Inferior parietal cortex (tissue), 1 donor: ENCODE measurements at regions not wholly inside any gene's neighbourhood (a gene's known extent, or its start where the extent isn't known, plus 50 kb on each side); places are given as distances from the start of the nearest gene placed in this dataset.
A peak's percentile ranks its signal among the peaks of the same experiment; 100 is the strongest.
"Not testable (repeated sequence)": the region's sequence is repeated elsewhere in the genome, so short reads cannot be mapped to it uniquely, and the experiment has no call there.

Source experiments
- DNase-seq: peaks from one replicate; pipeline ENCODE4 v3.0.0-alpha.2; 2016; ENCODE audit errors: extremely low spot score

DNA sequence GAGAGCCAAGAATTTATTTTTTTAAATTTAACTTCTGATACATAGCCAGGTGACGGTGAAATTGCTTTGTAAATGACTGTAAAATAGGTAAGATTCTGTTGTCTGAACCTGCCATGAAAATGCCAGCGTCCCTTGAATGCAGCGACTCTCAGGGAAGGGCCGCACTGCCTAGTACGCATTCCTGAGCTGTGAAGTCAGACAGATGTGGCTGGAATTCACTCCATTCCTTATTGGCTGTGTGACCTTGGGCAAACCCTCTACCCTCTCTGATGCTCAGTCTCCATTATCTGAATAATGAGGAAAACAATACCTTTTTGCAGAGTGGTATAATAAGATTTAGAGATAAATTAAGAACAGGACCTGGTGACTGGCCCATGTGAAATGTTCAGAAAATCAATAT is 167.1 kb upstream of the DAB1 start:
- DNase-seq, result no peak

DNA sequence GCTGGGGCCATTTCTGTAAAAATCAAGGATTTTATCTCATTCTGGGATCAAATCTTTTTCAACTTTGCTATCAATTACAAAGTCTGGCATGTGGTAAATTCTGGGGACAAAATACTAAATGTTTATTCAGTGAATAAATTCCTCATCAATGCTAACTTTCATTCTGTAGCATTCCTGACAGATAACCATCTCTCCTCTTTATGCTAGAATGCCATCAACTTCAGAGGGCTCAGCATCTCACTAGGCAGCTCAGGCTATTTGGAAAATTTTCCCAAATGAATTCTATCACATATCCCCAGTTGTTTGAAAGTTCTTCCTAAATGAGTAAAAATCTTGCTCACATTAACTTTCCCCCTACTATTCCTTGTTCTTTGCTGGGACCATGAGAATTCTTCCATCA is 163.0 kb upstream of the DAB1 start:
- no peak for DNase-seq

DNA sequence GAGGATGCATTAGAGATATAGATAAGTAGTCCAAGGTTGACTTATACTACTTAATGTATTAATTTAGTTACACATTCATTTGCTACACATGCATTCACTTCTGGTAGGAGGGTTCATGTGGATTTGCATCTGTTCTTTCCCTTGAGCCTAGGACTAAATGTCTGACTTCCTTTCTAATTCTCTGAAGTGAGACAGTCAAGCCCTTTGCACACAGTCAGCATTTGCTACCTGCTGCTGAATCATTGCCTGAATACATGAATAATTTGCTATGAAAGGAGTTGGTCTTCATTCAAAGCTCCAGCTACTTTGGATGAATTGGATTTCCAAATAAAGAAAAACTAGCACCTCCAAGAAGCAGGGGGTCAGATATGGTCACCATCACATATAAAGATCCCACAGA is 154.8 kb upstream of the DAB1 start:
- no peak for DNase-seq

DNA sequence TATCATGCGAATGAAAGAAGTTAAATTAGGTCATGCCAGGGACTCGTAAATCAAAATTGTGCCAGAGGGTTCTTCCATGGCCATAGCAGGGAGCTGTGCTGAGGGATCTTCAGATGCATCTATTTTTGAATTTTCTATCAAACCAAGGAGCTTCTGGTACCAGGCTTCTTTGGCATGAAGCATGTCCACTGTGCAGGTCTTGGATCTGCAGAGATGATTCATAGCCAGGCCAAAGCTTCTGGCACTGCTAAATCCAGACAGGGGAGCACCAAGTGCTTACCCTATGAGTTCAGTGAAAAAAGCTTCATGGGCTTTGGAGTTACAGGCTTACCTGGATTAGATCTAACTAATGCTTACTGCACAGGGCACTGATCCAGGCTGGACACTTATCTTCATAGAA is 154.2 kb upstream of the DAB1 start:
- no peak for DNase-seq

DNA sequence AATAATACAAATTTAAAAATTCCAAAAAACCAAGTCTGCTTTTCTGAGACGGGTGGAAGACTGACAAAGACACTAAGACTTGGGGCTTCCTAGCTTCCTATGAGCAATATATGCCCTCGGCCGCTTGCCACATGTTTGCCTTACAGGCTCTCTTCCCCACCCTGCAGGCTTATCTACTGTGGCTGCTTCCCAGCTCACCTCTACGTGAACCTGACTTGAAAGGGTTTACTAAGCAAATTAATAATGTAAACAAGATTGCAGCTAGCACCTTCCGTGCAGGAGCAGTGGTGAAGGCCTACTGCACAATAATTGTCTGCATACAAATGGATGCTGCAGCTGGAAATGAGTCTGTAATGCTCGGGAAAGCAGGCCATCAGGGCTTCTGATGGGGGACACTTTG is 152.9 kb upstream of the DAB1 start:
- no peak for DNase-seq

DNA sequence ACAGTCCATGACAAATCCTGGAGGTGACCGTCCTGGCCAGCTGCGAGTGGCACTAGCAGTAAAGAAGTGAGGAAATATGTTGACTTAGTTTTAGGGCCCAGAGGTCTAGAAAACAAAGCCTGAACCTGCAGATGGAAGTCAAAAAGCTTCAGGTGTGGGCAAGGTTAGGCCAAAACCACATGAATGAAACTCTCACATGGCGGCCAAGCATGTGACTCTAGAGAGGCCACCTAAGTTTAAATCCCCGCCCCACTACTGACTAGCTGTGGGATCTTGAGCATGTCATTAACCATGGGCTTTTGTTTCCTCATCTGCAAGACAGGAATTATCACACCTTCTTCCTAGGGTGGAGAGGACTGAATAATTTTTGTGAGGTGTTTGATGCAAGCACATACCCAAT is 148.2 kb upstream of the DAB1 start:
- no peak for DNase-seq

DNA sequence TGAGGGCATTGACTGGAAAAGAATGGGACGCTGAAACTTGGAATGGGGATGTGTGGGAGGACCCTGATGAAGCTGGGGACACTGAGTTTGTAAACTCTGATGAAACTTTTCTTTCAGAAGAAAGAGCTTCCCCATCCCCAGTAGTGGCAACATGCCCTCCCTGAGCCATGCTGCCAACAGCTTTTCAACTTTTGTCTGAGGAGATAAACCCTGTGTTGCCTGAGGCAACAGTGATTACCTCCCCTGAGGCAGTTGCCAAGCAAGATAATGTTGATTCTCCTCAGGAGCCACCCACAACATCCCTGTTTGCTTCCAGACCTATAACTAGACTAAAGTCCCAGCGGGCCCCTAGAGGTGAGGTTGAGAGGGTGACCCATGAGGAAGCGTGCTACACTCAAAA is 134.2 kb upstream of the DAB1 start:
- not testable (repeated sequence) for DNase-seq

DNA sequence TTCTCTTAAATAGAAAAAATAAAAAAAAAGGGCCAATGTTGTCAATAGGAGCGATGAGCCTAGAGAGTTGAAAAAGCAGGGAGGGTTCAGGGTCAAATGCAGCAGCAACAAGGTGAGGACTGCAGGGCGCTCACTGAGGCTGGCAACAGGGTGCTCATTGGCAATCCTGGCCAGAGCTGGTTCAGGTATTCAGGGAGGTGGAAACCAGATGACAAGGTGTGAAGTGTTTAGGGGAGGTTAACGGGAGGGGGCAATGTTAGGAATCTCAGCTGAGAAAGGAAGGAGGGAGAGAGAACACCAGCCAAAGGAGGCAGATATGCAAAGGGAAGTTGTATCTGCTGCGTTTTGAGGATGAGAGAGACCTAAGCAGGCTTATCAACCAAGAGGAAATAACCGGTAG is 129.8 kb upstream of the DAB1 start:
- DNase-seq, result no peak

DNA sequence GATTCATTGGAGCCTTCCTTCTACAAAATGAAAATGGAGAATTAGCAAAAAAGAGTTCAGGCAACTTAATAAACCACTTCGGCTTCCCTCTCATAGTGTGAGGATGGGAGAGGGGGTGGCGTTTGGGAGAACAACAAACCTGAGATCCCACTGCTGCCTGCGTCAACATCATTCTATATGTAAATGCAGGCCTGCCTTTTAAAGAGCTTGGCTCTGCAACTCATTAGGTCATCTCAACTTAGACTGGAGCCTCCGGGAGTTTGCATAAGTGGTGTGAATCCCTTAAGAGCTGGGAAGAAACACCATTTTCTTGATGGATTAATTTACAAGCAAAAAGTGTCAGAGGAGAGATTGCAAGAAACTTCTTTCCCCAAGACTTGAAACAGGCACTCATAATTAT is 127.6 kb upstream of the DAB1 start:
- DNase-seq, result no peak

DNA sequence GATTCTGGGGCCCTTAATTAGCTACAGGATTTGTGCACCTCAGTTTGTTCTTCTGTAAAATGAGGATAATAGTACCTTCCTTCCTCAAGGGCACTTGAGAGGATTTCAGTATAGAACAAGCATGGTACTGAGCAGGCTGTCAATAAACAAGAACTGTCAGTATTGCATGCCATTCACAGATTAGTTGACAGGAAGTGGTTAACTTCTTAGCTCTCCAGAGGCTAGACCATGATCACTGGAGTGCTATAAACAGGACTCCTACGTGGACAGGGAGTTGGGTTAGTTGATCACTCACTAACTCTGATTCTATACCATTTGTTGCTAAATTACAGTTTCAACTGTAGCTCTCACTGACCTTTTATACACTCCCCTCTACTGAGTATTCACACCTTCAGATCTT is 126.2 kb upstream of the DAB1 start:
- DNase-seq, result no peak

DNA sequence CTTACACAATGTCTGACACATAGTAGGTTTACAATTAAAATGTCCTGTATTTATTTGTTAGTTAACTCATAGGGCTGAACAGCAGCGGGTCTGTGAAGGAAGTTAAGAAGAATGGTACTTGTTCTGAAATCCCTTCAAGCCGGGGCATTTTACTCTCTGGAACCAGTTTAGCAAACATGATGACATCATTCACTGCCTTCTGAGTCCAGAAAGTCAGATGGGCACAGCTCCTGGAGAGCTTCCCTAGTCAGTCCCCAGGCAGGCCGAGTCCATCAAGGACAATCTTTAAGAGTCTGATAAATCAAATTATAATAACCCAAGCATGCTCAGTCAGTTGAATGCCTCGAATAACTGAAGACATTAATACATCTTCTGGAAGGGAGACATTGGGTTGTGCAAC is 125.4 kb upstream of the DAB1 start:
- DNase-seq, result no peak

DNA sequence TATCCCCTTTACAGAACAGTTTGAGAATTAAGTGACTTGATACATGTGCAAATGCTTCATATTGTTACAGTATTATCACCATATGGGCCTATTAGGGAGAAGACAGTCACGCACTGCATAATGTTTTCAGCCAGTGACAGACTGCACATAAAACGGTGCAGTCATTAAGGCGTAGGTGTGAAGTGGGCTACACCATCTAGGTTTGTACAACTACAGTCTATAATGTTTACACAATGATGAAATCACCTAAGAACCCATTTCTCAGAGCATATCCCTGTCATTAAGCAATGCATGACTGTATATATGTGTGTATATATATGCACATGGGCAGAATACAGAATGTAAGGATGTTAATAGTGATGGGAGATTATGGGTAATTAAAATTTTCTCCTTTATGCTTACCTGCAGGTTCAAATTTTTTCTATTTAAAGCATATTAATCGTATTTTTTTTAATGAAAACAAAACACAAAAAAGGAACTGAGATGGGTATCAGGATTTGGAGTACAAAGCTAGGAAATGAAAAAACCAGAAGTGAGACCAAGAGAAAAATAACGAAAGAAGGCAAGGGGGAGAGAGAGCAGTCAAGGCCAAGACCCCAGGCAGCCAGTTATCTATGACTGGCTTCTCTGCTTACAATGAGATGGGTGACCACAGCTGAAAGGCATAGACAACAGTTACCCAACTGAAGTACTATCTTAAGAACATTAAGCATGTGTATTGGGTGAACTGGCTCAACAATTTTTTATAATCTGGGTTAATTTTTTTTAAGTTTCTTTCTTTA is 122.9 kb upstream of the DAB1 start:
- DNase-seq, result no peak

DNA sequence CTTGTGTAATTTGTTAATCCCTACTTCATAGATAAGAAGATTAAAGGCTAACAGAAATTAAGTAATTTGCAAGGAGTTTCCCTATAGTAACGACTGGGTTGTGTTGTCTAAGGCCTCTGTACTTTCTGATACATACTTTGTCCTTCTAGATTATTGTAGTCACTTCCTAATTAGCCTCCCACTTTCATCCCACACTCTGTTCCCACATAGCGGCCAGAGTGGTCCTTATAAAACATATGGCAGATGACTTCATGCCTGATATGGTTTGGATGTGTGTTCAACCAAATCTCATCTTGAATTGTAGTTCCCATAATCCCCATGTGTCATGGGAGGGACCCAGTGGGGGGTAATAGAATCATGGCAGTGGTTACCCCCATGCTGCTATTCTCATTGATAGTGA is 120.5 kb upstream of the DAB1 start:
- DNase-seq, result no peak

DNA sequence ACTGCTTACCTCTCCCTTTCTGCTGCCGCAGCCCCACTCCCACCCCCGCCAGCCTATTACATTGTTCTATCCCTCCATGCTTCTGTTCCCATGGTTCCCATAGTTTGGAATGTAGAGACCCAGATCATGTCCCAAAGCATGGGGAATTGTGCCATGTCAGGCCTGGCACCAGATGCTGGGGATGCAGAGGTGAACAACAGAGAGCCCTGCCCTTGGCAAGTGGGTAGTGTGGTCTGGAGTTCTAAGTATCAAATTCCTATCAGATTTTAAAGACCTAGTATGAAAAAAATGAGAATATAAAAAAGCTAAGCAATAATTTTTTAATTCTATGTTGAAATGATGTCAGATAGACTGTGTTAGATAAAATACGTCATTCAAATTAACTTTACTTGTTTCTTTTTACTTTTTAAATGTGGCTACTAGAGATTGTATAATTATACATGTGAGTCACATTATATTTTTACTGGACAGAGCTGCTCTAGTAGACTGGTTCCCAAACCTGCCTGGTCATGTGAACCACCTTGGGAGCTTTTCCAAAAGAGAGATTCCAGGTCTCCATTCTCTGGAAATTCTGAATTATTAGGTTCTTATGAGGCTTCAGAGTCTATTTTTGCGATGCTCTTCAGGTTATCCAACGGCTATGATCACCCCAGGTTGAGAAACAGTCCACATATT is 113.0 kb upstream of the DAB1 start:
- DNase-seq, result no peak

DNA sequence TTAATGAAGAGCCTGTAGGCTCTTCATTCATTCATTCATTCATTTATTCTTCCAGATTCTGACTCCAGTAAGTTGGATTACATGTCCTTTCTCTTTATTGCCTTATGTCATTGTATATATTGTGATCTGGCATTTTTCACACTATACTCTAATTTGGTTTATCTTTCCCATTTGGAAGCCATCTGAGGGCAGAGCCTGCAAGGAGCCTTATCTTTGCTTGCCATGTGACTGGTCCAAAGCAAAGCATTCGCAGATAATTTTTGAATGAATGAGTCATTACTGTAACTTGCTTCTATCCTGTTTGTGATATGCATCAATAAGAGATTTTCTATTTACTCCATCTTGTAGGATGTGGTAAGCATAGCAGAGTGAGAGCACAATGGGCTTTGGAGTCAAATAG is 108.4 kb upstream of the DAB1 start:
- DNase-seq, result no peak

DNA sequence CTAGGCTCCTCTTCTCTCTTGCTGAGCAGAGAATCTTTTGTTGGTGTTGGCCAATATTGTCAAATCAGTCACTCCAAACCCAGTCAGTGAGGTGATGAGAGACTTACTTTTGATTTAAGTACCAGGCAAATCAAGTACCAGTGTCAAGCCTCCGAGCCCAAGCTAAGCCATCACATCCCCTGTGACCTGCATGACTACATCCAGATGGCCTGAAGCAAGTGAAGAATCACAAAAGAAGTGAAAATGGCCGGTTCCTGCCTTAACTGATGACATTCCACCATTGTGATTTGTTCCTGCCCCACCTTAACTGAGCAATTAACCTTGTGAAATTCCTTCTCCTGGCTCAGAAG is 107.0 kb upstream of the DAB1 start:
- not testable (repeated sequence) for DNase-seq

DNA sequence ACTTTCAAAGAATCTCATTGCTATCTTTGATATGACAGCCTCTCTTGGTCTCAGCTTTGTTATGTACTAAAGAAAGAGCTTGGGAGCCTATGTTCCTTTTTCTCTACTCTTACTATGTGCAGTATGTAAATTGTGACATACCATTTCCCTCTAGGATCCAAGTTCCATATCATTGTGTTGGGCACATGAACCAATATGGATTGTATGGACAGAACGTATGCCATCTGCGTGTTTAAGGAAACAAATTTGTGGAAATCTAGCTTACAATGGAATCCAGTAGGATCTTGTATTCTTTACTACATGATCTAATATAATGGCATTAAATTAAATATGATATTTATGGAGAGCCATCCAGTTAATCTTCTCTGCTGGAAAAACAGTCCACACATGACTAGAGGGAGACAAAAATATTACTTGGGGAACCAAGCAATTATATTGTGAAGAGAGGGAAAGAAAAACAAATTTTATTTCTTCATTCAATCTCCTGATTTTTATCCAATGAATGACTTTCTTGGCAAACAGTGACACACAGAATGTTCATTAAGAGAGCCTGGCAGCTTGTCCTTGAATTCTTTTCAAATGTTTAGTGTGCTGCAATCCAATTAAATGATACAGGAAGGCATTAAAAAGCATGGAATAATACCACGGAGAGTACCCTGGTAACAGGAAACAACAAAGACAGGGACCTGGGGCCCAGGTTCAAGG is 106.5 kb upstream of the DAB1 start:
- DNase-seq, result peak; percentile 3

DNA sequence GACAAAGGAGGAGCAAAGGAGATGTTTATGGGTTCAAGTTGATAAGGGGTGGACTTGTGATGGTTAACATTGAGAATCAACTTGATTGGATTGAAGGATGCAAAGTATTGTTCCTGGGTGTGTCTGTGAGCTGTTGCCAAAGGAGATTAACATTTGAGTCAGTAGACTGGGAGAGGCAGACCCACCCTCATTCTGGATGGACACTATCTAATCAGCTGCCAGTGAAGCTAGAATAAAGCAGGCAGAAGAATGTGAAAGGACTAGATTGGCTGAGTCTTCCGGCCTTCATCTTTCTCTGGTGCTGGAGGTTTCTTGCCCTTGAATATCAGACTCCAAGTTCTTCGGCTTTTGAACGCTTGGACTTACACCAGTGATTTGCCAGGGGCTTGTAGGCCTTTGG is 98.7 kb upstream of the DAB1 start:
- DNase-seq, result no peak

DNA sequence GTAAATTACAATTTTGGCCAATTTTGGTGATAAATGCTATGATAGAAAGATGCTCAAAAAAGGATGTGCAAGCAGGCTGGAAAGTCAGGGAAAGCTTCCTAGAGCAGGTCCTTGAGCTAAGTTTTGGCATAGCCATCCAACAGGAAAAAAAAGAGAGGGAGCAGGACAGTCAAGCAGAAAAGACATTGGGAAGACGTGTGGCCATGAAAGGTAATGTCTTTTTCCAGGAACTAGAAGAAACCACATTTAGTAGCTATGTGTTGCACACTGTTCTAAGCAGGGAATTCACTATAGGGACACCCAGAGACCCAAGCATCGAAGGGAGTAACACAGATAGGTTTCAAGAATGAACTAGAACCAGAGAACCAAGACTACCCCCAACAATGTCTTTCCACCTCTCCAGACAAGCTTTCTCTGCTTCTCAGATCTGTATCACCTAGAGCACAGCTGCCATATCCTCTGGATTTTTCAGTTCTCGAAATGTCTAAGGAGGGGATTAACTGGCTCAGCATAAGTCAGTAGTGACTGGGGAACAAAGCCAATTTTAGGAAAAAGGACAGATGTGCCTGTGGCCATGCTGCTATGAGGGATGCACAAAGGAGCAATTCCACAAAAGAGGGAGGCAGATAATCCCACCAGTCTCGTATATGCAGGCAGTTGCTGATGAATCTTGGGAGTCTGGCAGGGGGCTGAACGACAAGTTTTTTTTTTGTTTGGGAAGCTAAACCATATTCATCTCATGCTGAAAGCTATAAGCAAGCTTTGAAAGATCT is 97.1 kb upstream of the DAB1 start:
- no peak for DNase-seq

DNA sequence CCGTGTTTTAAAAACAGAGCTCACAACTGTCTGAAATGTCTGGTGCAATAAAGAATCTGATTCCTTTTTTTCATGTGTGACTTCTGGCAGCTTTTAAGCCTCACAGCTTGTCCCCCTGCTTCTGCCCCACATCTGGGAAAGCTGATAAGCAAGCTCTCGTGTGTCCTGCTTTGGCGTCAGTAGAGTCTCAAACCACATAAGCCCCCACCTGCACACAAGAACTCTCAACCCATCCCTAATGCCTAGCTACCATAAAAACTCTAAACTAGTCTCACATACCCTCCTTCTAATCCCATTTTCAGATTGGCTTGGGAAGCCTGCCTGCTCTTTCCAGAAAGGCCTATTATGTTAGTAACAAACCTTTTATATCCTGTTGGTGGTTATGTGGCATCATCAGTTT is 94.6 kb upstream of the DAB1 start:
- no peak for DNase-seq

DNA sequence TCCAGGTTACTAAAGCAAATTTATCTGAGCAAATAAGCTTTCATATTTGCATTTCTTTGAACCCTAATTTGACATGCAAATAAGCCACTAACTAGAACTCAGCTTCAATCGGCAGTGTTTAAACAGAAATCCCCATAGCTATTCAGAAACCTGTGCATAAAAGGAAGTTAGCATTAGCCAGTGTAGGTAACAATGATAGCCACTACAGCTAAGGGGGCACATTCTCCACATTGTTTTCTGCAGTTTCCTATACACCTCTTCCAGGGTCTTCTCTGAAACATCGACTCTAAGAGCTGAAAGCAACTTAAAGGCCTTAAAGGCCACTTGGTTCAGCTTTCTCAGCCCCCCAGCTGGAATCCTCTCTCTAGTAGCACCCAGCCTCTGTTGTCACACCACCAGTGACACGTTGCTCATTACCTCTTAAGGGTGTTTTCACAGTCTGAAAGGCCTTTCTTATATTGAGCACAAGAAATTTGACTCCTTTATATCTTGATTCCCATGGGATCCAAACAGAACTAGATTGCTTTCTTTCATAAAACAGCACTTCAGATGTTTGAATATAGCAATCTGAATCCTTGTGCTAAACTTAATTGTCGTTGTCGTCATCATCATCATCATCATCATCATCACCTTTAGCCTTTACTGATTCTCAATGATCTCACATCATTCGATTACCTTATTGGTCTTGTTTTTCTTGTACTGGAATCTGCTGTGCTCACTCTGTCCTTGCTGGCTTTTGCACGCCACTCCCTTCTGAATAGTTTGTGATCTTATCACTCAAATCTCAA is 93.9 kb upstream of the DAB1 start:
- no peak for DNase-seq

DNA sequence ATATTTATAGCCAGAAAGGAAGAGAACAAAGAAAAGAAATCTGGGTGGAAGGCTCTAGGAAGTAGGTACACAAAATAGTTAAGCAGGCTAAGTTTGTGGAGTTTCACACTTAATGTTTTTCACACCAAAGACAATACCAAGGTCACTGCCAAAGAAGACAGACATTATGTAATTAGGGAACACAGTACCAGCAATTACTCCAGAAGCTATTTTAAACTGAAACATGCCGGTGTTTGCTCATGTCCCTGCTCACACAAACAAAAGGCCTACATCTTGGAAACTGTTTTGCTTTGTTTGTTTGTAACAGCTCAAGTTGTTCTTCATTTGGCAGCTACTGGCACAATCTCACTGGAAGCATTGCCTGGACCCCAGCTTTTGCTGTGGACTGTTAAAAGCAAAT is 88.5 kb upstream of the DAB1 start:
- no peak for DNase-seq
